H7 (cell line): ENCODE measurements at regions not wholly inside any gene's neighbourhood (a gene's known extent, or its start where the extent isn't known, plus 50 kb on each side); places are given as distances from the start of the nearest gene placed in this dataset.

ENCODE experiments used
- DNase-seq: peaks from one replicate; pipeline ENCODE4 v3.0.0; 2012
- H3K27me3 ChIP-seq: 2 replicates; pipeline ENCODE4 v1.6.0; 2011; ENCODE audit warnings: mild to moderate bottlenecking, low read length; ENCODE audit not compliant: control insufficient read depth, insufficient read depth
- H3K36me3 ChIP-seq: replicated peaks from 2 replicates; pipeline ENCODE4 v1.5.1; 2011; ENCODE audit warnings: low read length; ENCODE audit not compliant: control insufficient read depth, insufficient read depth
- H3K4me3 ChIP-seq: 2 replicates; pipeline ENCODE4 v1.5.1; 2011; ENCODE audit warnings: low read depth, mild to moderate bottlenecking, control low read depth, low read length, moderate library complexity; ENCODE audit not compliant: insufficient read depth

DNA sequence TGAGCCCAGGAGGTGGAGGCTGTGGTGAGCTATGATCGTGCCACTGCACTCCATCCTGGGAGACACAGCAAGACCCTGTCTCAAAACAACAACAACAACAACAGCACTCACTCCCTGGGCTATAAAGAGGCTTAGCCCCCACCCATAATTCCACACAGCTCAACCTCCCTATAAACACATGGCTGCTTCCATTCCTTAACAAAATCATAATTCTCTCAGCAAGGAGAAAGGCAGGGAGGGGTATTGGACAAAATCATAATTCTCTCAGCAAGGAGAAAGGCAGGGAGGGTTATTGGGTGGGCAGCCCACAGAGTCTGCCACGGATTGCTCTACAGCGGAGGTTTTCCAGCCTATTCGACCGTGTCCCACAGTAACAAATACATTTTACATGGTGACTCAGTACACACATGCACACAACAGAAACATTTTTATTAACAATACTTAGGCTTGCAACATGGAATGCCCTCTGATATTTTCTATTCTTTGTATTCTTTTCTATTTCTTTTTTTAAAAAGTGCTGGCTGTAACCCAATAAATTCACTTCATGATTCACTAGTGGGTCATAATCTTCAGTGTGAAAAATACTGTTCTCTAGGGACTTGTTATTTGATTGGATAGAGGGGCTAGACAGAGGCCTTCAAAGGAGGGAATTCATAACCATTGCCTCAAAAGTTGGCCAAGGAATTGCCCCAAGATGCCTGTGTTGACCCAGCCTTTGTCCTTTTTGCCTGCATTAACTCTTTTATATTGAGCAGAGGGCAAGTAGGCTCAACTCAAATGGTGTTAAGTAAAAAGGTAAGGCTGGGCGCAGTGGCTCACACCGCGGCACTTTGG, 50.6 kb upstream of the ZMYND8 start:
- Histone ChIP-seq H3K4me3 (no peak overlapping the region), H3K36me3 (no peaks in the 10 kb centered on the region), H3K27me3 (no peaks in the 10 kb centered on the region)
- DNase-seq = no peak

DNA sequence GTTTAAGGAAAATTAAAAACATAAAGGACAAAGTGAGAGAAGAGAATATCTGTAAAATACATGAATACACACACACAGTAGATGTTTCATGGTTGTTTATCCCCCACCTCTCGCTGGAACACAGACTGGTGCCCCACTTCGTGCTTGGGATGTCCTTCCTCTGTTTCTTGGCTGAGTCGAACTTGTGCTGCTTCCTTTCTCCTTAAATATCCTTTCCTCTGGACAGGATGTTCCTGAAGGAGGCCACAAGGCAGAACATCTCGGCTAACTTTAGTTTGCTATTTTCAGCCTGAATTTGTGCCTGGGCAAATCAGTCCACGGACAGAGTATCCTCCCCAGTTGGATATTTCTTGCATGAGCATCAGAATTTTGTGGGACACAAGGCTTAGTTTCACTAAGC, 54.7 kb upstream of the ZMYND8 start:
- no peaks in the 10 kb centered on the region for H3K36me3 ChIP-seq
- DNase-seq = no peak
- H3K27me3 ChIP-seq = no peaks in the 10 kb centered on the region
- no peak overlapping the region for H3K4me3 ChIP-seq

DNA sequence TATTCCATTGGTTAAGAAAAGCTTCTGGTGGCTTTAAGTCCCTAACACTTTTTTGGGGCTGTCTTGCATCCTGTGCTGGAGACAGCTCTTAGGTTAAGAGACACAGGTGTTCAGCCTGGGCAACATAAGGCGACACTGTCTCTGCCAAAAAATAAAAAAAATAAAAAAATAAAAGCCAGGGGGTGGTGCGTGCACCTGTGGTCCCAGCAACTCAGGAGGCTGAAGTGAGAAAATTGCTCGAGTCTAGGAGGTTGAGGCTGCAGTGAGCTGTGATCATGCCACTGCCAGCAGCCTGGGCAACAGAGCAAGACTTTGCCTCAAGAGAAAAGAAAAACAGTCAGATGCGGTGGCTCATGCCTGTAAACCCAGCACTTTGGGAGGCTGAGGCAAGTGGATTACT, 55.6 kb upstream of the ZMYND8 start:
- DNase-seq = no peak
- H3K27me3 ChIP-seq = no peaks in the 10 kb centered on the region
- no peak overlapping the region for H3K4me3 ChIP-seq
- H3K36me3 ChIP-seq = no peaks in the 10 kb centered on the region

DNA sequence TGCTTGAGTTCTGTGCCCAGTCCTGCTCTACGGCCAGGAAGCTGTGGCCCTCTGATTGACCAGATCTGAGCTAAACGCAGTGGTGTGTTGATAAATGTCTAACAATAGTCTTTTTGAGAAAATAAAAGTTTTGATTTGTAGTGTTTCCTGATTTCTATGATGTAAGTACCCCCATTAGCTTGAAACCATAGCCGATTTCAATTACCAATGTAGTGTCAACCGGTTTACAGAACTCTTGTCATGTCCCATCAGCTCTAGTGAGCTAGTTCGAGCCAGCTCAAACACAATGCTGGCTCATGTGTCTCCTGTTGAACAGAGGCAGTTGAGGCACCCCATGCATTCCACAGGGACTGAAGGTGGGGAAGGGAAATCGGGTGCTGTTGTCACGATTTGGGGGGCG, 56.7 kb upstream of the ZMYND8 start:
- Histone ChIP-seq H3K4me3 (no peak overlapping the region), H3K36me3 (no peaks in the 10 kb centered on the region), H3K27me3 (no peaks in the 10 kb centered on the region)
- no peak for DNase-seq

DNA sequence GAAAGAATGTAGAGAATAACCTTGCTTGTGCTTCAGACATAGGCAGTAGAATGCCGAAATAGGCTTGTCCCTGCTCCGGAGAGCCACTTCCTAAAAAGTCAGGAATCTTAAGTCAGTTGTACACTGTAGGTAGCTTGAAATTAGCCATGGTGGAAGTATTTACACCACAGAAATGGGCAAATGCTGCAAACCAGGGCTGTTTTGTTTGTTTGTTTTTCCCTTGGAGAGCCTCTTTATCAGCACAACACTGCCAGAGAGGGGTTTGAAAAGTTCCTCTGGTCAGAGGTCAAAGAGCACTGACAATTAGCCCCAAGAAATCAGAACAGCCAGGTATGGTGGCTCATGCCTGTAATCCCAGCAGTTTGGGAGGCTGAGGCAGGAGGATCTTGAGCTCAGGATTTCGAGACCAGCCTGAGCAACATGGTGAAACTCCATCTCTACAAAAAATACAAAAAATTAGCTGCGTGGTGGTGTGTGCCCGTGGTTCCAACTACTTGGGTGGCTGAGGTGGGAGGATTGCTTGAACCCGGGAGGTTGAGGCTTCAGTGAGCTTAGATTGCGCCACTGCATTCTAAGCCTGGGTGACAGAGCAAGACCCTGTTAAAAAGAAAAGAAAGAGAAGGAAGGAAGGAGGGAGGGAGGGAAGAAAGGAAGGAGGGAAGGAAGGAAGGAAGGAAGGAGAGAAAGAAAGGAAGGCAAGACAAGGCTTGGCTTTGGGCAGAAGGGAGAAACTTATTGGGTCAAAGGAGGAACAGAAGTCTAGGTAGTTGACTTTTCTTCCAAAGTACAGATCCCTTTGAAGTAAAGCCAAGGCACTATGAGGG, 61.0 kb upstream of the ZMYND8 start:
- Histone ChIP-seq H3K4me3 (no peak overlapping the region), H3K27me3 (no peaks in the 10 kb centered on the region), H3K36me3 (no peaks in the 10 kb centered on the region)
- no peak for DNase-seq

DNA sequence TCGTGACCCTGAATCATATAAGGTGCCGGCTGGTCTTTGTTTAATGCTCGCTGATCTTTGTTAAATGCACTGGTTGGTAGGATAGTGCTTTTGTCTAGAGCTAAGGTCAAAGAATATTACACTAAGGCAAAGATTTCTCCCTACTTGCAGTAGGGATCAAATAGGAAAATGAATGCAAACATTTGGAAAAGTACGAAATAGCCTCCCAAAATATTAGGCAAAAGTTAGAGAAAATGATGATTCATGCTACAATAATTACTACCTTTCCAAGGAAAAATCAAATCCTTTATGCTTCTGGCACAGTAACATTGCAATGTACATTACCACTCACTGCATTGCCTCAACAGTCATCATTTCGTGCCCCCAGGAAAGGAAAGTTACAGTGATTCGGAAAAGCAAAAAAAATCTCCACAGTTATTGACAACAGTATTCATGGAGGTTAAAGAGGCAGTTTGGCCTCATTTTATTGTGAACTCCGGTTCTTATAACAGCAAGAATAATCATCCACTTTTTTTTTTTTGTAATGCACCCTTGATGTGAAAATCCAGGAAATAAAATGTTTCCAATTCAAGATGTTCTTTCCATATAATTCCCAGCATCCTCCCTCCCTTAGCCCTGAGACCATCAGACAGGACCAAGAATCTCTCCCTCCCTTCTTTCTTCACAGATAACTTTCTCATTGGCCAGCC, 61.7 kb upstream of the ZMYND8 start:
- Histone ChIP-seq H3K27me3 (no peaks in the 10 kb centered on the region), H3K4me3 (no peak overlapping the region), H3K36me3 (no peaks in the 10 kb centered on the region)
- no peak for DNase-seq

DNA sequence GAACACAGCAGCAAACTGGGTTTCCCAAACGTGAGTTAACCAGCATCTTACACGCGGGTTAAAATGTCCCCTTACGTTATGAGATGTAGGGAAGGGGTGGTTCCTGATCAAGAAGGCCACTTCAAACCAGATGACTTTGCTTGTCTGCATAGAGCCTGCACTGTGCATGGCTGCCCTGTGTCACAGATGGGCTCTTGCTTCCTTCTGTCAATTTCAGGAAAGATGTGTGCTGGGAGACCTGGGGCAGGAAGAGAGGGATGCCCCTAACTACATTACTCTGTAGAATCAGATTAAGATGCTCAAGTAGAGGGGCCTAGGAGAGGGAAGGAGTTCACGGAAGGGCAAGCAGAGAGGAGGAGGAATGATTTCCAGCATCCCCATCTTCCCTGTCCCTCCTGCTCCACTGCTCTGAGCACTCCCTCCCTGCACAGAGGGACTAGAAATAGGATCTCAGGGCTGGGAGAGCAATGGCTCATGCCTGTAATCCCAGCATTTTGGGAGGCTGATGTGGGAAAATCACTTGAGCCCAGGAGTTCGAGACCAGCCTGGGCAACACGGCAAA, 63.5 kb upstream of the ZMYND8 start:
- no peak for DNase-seq
- H3K27me3 ChIP-seq = no peaks in the 10 kb centered on the region
- no peaks in the 10 kb centered on the region for H3K36me3 ChIP-seq
- H3K4me3 ChIP-seq = no peak overlapping the region

DNA sequence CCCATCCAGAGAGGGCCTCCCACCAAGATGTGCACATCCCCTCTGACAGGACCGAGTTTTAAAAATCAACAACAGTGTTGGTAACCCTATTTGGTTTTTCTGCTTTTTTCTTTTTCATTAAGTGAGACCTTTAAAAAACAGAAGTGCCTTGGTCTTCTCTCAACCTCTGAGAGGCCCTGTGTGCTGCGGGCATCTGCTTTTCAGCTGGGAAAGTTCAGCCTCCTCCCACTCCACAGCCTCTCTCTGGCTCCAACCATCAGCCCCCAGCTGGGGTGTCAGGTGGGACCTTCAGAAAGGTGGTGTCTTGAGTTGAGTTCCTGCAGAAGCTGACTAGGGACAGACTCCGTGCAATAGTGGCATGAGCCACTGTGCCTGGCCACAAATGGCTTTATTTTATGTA, 64.6 kb upstream of the ZMYND8 start:
- Histone ChIP-seq H3K27me3 (no peaks in the 10 kb centered on the region), H3K36me3 (no peaks in the 10 kb centered on the region)
- no peak for DNase-seq

DNA sequence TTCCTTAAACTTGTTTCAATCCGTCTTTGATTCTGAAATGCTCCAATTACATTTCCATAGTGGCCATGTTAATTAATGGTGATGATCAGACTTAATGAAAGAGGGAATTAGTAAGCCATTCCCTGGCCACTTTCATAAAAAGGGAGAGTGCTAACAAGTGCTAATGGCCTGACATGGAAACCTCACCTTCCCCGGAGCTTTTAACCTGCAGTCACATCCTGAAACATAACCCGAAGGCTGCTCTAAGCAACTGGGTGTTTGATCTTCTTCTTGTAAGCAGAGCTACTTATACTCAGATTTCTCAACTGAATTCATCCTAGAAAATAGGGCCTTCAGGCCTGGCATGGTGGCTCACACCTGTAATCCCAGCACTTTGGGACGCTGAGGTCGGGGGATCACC, 67.1 kb upstream of the ZMYND8 start:
- Histone ChIP-seq H3K36me3 (no peaks in the 10 kb centered on the region), H3K4me3 (no peak overlapping the region), H3K27me3 (no peaks in the 10 kb centered on the region)
- DNase-seq = no peak

More for the DNA sequence above, 64.6 kb upstream of the ZMYND8 start:
- no peak overlapping the region for H3K4me3 ChIP-seq

DNA sequence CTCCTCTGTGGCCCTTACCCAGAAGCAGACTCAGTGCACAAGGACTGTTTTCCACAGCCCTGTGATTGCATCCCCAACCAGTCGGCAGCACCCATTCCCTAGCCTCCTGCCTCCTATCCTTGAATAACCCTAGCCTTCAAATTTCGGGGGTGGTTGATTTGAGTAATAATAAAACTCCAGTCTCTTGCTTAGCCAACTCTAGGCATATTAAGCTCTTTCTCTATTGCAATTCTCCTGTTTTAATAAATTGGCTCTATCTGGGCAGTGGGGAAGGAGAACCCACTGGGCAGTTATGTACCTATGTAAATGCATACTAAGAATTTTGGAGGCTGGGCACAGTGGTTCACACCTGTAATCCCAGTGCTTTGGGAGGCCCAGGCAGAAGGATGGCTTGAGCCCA, 70.6 kb upstream of the ZMYND8 start:
- DNase-seq = no peak
- no peaks in the 10 kb centered on the region for H3K36me3 ChIP-seq
- H3K27me3 ChIP-seq = no peaks in the 10 kb centered on the region

DNA sequence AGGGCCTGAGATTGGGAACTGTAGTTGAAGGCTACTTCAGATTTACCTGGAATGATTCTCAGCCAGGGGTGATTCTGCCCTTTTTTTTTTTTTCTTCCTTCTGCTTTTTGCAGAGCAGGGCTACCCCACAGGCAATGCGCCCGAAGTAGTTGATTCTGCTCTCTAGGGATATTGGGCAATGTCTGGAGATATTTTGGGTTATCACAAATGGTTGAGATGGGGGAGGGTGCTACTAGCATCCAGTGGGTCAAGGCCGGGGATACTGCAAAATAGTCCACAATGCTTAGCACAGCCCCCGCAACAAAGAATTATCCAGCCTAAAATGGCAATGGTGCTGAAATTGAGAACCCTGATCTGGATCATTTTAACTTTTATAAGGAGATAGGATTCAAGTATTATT, 71.2 kb upstream of the ZMYND8 start:
- H3K36me3 ChIP-seq = no peaks in the 10 kb centered on the region
- no peaks in the 10 kb centered on the region for H3K27me3 ChIP-seq
- no peak for DNase-seq
- H3K4me3 ChIP-seq = no peak overlapping the region

More for the DNA sequence above, 70.6 kb upstream of the ZMYND8 start:
- H3K4me3 ChIP-seq = no peak overlapping the region

DNA sequence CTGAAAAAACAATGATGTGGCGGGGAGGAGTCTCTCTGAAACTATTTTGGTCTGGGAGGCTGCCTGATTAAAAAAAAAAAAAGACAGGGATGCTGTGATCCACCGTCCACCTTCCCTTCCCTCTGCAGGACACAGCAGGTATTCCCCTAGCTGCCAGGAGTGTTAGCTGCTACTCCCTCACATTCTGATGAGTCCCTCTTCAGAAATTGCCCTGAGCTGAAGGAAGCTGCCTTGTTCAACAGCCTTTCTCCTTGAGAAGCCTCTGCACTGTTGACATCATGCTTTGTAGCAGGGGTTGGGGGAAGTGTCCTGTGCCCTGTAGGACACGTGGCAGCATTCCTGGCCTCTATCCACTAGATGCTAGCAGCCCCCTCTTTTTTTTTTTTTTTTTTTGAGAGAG, 71.7 kb upstream of the ZMYND8 start:
- peak; percentile 51 for DNase-seq

DNA sequence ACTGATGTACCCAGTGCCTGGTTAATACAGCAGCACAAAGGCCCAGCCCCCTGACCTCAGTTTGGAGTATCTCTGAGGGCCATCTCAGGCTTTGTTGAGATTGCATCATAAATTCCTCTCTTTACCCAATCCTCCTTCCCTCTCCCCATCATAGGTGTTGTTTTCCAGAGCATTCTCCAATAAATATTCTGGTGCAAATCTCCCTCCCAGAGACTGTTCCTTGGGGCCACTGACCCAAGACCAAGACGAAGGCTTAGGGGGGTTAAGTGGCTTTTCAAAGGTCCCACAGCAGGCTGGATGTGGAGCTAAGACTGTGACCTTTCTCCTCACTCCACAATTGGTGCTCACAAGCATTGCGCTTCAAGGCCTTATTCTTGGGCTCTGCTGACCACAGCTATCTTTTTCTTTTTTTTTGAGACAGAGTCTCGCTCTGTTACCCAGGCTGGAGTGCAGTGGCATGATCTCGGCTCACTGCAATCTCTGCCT, 72.4 kb upstream of the ZMYND8 start:
- no peaks in the 10 kb centered on the region for H3K27me3 ChIP-seq

More for the DNA sequence above, 71.7 kb upstream of the ZMYND8 start:
- Histone ChIP-seq H3K36me3 (no peaks in the 10 kb centered on the region), H3K27me3 (no peaks in the 10 kb centered on the region), H3K4me3 (no peak overlapping the region)

DNA sequence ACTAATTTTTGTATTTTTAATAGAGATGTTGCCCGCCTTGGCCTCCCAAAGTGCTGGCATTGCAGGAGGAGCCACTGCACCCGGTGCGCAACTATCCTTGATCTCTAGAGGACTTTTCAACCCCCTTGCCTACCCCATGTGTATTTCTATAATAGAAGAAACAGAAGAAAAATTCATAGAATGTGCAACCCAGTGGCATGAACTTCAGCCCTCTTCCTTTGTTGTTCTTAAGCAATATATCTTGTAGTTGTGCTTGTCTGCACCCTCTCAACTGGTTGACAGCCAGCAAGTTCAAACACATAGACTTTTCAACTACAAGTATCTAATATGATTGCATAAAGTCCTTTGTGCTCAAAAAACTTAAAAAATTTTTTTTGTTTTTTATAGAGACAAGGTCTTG, 72.3 kb upstream of the NCOA3 start:
- no peak for DNase-seq
- H3K36me3 ChIP-seq = no peaks in the 10 kb centered on the region
- H3K4me3 ChIP-seq = no peak overlapping the region
- H3K27me3 ChIP-seq = no peaks in the 10 kb centered on the region

More for the DNA sequence above, 72.4 kb upstream of the ZMYND8 start:
- DNase-seq = no peak
- H3K36me3 ChIP-seq = no peaks in the 10 kb centered on the region
- no peak overlapping the region for H3K4me3 ChIP-seq
